Ammon's horn (tissue), 1 donor: ENCODE measurements at regions not wholly inside any gene's neighbourhood (a gene's known extent, or its start where the extent isn't known, plus 50 kb on each side); places are given as distances from the start of the nearest gene placed in this dataset.
"Not testable (repeated sequence)": the region's sequence is repeated elsewhere in the genome, so short reads cannot be mapped to it uniquely, and the experiment has no call there.

Experiments used
- DNase-seq: peaks from one replicate; pipeline ENCODE4 v3.0.0-alpha.2; 2016; ENCODE audit warnings: low spot score

DNA sequence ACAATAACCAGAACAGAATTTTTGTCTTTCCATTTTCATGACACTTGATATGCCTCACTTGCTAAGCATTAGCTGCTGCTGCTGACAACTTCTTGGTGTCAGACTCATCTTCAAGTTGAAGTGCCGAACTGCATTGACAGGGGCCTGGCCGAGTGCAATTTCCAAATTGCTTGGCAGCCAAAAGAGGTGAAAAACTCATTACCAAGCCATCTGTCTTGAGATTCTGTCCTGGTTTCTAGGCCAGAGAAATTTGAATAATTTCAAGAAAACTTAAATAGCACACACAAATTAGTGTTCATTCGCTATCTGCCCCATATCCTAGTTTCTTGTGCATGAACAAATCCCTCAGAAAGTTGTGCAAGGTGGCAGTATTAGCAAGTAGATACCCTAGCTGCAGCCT is 165.3 kb upstream of the RASSF8 start:
- no peak for DNase-seq

DNA sequence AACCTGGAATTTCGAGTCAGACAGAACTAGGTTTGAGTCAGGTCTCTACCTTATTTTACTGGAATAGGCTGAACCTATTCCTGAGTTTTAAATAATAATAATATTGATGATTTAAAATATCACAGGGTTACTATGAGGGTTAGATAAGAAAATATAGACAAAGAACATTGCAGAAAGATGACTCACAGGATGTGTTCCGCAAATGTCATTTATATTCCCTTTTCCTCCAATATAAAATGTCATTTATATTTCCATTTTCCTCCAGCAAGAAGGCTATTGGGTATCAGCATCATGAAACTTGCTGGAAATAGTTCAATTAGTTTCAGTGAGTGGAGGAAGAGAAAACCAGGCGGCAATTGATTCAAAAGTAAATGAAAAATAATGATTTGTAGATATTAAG is 163.9 kb upstream of the RASSF8 start:
- DNase-seq, result no peak

DNA sequence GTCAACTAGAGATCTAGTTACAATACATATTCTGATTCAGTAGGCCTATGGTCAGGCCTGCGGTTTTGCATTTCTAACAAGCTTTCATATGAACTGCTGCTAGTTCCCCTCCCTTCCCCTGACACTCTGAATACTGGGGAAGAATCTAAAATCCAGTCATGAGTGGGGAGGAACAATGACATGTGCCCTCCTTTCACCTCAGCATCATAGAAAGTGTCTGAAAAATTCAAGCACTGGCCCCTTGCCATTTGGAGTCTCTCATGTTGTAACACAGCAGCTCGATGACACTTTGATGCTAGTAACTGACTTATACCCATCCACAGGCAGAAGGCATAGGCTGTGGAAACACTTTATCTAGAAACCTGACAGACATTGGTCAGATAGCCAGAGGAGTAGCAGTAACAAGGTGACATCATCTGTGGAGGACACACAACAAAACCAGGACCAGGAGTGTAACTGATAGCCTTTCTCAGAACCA is 161.9 kb upstream of the RASSF8 start:
- no peak for DNase-seq

DNA sequence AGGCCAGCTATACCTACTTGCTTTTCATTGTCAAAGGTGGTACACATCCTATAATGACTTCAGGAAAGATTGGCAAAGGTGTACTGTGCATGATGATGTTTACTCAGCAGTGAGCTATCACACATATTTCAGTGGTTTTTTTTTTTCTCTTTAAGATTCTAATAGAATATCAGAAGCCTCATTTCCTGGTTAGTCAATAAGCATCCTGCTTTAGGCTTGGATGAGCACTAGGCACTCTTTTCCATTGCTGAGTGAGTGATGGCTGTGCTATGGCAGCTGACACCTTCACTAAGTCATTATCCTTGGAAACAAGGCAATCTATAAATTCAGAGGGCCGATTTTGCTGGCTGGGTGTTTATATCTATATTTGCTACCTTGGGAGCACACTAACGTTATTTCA is 161.1 kb upstream of the RASSF8 start:
- no peak for DNase-seq

DNA sequence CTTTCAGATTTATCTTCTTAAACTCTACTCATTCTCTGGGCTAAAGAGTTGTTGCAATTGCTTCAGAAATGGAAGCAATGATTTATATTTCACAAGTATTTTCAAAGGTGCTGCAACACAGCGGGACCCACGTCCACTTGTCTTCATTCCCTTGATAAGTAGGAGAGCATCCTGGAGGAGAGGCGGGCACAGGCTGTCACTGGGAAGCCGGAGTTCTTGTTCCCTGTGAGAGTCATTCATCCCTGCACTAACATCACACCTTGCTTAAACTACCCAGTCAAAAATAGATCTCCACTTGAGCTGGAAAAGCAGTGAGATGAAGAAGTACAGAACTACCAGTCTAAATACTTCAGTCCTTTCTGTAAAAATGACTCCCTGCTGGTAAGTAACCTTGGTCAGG is 160.5 kb upstream of the RASSF8 start:
- no peak for DNase-seq

DNA sequence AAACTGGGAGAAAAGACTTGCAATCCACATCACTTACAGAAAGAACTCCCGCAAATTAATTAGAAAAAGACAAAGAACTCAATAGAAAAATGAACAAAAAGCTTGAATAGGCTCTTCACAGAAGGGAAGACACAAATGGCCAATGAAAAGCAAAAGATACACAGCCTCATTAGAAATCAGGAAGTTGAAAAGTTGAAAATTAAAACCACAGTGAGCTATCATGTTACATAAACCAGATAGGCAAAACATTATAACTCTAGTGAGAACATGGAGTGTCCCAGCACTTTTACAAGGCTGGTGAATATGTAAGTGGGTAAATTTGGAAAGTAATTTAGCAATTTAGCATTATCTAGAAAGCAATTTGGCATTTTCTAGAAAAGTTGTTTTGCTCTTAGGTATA is 158.4 kb upstream of the RASSF8 start:
- DNase-seq, result no peak

DNA sequence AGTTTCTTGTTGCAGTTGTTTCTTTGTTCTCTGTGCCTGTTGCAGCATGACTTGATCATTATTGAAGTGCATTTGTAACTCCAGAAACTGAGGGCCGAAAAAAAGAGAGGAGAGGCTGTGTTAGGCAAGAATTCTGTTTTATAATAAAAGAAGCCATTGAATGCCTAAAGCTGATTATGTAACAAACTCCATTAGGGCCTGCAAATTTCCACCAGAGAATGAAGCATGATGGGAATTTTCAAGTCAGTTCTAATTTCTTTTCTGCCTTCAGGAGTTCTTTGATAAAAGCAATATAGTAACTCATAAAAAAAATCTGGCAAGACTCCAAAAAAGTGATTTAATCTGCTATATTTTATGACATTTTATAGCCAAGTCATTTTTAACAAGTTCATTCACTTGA is 156.7 kb upstream of the RASSF8 start:
- DNase-seq, result no peak

DNA sequence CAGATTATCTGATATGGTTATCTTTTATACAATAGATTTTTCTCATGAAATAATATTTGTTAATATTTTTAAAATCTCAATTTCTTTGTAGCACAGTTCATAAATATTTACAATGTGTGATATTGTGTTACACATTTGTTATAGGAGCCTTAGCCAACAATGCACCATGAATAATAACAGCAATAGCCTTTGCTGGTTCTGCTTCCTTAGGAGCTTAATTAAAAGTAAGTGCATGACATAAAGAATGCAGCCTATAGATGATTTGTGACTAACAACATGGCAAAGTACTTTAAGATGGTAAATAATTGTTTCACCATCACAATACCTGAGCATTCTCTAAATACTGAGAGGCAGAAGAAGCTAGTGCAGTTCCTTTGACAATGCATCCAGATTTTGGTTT is 156.3 kb upstream of the RASSF8 start:
- no peak for DNase-seq

DNA sequence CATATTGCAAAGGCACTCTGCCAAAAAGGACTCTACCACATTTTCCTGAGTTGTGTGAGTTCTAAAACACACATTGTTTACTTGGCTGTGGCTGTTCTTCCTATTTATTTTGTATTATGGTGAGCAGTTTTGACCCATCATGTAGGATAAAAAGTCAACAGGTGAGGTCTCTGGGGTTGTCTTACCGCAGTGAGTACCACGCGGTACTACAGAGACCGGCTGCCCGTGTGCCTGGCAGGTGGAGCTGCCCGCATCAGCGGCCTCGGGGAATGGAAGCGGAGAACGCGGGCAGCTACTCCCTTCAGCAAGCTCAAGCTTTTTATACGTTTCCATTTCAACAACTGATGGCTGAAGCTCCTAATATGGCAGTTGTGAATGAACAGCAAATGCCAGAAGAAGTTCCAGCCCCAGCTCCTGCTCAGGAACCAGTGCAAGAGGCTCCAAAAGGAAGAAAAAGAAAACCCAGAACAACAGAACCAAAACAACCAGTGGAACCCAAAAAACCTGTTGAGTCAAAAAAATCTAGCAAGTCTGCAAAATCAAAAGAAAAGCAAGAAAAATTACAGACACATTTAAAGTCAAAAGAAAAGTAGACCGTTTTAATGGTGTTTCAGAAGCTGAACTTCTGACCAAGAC is 155.3 kb upstream of the RASSF8 start:
- DNase-seq, result not testable (repeated sequence)

DNA sequence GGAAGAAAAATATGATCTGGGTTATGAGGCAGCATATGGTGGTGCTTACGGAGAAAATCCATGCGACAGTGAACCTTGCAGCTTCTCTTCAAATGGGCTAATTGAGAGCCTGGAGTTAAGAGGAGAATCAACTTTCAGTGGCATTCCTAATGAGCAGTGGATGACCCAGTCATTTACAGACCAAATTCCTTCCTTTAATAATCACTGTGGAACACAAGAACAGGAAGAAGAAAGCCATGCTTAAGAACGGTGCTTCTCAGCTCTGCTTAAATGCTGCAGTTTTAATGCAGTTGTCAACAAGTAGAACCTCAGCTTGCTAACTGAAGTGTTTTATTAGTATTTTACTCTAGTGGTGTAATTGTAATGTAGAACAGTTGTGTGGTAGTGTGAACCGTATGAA is 154.2 kb upstream of the RASSF8 start:
- not testable (repeated sequence) for DNase-seq

DNA sequence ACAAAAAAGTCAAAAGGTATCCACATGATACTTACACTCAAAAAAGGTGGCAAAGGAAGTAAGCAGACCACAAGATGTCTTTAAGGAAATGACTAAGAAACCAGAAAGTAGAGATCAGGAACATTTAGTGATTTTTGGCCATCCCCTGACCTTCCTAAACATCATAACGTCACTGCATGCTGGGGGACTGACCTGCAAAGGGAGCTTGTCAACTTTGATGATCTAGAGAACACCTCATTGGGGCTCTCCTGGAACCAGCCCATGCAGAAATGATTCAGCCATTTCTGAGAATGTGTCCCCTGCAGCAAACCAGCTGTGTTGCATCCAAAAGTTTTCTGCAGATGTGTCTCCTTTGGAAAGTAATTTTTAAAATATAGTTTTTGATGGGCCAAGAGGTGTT is 152.2 kb upstream of the RASSF8 start:
- no peak for DNase-seq

DNA sequence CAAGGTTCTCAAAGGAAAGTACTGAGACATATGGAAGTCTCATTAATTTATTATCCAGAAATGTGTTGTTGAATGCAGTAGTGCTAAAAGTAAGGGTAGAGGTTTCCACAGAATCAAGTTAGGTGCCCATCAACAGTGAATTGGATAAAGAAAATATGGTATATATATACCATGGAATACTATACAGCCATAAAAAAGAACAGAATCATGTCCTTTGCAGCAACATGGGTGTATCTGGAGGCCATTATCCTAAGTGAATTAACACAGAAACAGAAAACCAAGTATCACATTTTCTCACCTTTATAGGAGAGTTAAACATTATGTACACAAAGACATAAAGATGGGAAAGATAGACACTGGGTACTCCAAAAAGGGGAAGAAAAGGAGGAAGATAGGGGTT is 149.9 kb upstream of the RASSF8 start:
- DNase-seq, result no peak

DNA sequence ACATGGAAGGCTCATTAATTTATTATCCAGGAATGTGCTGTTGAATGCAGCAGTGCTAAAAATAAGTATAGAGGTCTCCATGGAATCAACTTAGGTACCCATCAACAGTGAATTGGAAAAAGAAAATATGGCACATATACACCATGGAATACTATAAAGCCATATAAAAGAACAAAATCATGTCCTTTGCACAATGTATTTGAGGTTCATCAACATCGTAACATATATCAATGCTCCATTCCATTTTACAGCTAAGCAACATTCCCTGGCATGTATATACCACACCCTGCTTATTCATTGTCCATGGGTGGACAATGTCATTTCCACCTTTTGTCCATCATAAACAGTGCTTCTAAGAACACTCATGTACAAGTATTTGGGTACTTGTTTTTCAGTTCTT is 147.8 kb upstream of the RASSF8 start:
- no peak for DNase-seq

DNA sequence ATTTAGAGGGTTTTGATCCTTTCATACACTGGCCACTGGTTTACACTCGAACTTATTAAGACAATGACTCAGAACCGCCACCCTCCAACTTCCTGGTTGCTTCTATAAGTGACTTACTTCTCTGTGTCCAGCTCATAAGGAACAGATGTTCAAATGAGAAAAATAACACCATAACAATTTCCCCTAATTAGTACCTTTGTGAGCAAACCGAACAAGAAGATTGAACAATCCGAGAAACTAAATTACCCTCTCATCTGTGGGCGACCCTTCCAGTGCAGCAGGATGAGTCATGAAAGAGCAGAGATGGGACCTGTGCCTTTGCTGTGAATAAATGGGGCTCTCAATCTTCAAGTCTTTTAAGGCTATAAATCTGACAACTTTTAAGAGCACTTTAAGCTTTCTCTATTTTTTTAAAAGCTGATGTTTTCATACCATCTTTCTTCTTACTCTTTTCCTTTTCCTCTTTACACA is 146.8 kb upstream of the RASSF8 start:
- no peak for DNase-seq

DNA sequence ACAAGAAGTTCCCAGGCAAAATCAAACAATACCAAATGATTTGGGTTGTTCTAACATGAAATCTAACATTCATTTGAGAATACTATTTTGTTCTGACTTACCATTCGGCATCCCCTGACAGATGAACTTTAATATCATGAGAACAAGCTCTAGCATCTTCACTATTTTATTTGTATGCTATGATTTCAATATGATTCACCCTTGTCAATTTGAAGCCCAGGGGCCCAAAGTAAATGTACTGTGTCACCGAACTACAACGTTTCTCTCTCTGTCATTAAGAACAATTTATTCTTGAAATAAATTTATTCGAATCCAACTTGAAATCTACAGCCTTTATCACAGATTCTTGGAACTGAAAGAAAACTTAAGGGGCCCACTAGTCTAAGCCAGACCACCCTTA is 146.2 kb upstream of the RASSF8 start:
- DNase-seq, result no peak

DNA sequence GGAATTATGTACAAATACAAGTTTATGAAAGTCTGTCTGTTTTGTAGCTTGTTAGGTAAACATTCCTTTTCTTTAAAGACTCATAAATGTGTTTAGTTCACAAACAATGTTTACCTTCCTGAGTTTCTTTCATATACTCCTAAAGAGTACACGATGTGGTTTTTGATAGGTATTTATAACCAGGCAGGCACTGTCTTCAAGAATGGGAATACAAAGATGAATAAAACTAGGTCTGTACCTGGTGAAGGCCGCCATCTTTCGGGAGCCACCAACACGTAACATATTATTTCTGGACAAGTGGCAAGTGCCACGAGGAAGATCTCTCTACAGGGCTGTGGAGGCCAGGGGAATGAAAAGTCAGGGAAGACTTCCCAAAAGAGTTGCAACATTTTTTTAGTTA is 144.6 kb upstream of the RASSF8 start:
- no peak for DNase-seq

DNA sequence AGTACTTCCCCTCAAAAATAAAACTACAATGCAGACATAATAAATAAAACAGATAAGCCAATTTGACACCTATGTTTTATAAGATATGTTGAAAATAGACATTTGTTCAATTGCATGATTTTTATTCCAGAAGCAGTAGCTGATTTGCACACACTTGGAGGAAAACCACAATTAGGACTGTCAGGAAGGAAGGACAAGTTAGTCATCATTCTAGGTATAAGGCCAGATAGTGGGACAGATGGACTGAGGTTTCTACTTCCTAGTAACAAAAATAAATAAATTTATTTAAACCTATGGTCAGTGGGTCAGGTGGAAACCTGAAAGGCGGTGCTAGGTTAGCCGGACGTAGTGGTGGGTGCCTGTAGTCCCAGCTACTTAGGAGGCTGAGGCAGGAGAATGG is 141.8 kb upstream of the RASSF8 start:
- no peak for DNase-seq

DNA sequence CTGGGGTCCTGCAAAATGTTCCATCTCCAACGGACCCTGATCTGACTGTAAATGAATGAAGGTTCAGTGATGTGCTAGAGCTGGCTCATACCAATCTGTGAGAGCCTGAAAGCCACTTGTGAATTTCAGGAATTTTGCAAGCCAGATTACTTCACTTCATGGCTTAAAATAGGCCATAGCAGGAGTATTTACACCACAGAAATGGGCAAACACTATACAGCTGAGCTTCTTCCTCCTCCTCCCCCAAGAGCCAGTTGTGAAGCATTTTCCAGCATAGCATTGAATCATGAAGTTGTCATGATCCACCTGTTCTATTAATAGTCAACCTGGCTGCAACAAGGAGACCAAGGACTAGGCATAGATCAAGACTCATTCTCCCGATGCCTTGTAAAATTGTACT is 141.3 kb upstream of the RASSF8 start:
- DNase-seq, result no peak

DNA sequence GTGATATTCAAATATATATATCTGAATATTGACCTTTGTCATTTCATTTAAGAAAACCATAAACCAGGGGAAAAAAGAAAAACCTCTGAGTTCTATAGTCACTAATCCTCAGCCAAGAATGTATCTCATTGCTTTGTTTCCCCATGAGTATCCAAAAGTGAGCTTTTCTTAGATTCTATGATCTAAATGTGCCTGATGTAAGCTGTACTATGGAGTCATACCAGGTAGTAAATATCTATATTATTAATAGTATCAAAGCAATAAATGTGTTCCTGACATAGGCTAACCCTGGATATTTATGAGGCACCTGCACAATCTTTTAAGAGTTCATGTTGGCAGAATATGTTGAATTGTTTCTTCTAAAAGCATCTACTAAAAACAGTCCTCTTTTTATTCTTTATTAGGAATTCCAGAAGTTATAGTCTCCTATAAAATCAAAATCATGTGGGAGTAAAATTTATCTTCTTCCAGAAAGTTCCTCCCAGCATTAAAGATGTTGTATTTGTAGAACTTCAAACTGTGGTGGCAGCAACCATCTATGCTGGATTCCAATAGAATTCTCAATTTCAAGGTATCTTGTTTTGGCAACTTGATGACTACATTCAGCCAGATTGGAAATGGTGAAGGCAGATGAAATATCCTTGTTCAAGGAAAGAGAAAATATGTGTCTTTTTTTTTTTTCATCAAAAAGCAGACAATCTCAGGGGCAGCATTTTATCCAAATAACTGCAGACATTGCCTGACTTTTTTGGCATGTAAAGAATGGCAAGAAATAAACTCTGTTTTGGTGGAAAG is 139.7 kb upstream of the RASSF8 start:
- no peak for DNase-seq

DNA sequence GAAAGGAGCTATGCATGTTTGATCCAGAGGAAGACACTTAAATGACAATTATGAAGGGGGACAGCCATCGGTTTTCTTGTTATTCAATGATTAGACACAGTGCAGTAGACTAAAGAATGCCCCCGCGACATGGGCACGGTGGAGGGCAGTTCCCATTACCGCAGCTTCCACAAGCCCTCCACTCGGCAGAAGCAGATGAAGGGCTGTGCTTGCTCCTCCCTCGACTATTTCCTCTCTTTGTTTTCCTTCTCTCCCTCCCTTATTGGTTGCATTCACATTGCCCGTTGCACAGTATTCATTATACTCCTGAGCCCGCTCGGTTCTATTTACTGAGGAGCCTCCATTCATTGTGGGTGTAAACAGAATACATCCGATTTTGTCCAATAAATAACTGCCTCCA is 138.8 kb upstream of the RASSF8 start:
- no peak for DNase-seq

DNA sequence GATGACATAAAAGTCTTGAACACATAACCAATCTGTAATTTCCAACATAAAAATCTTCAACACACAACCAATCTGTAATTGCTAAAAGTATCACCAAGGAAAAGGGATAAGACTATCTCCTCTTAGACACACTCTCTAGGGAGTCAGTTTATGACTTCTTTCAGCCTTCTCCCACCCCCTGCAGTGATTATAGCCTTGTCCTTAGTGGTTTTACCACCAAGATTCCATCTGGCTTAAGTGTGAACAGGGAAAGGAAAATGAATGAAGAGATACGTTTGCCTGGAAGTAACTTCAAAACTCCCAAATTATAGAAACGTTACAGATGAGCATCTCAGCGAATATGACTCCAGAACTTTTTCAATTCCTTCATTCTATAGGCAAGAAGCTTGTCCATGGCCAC is 136.2 kb upstream of the RASSF8 start:
- DNase-seq, result no peak

DNA sequence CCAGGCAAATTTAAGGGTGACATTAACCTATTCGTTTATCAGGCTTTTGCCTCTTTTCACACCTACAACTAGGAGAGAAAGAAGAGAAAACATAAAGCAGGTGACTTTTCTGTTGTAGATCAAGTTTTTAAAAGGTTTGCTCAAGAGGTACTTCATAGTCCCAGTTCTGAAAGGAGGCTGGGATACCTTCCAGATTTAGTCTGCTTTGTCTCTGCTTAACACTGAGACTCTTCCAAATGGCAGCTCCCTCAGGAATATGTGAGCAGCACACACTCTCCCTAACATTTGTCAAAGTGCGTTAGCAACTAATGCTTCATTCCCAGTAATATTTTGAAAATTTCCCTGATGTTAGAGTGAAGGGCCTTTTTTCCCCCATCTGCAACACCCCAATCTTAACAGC is 133.7 kb upstream of the RASSF8 start:
- DNase-seq, result peak; percentile 19

DNA sequence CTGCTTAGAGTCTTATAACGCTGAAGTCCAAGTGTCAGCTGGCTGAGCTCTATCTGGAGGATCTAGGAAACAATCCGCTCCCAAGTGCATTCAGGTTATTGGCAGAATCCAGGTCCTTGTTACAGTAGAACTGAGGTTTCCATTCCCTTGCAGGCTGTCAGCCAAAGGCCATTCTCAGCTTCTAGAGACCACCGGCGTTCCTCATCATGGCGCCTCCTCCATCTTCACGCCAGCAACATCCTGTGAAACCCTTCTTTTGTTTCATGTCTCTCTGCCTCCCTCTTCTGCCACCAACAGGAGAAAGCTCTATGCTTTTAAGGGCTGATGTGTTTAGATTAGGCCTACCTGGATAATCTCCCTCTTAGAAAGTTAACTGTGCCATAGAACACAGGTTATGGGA is 133.0 kb upstream of the RASSF8 start:
- no peak for DNase-seq

DNA sequence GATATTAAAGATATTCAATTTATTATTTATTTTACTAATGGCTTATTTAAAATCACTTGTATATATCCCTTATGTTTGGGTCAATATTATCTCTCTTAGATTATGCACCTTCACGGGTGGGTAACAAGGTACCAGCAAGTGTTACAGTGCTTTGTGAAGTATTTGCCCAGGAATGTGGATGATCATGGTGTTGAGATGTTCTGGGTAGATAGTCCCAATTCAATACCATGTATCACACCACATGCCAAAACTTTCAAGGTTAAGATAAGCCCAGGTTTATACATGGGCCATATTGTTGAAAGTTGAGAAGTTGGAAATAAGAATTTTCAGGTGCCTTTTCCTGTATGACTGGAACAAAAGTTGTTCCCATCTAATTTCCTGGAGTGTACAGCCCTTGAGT is 131.3 kb upstream of the RASSF8 start:
- DNase-seq, result no peak
